K562 (cell line): ENCODE measurements at regions not wholly inside any gene's neighbourhood (a gene's known extent, or its start where the extent isn't known, plus 50 kb on each side); places are given as distances from the start of the nearest gene placed in this dataset.

Source experiments
- ARID2 ChIP-seq: fragments of 450-650 bp; IDR thresholded peaks from 2 replicates; pipeline ENCODE4 v1.6.1; 2017; ENCODE audit warnings: antibody characterized with exemption, mild to moderate bottlenecking
- BCL6 ChIP-seq: fragments of 250-450 bp; sonication (Bioruptor Pico); IDR thresholded peaks from 2 replicates; pipeline ENCODE4 v1.4.0; 2020
- CHD1 ChIP-seq: fragments of 200-600 bp; sonication (generic); IDR thresholded peaks from one replicate; pipeline ENCODE4 v1.6.1; 2012; ENCODE audit warnings: mild to moderate bottlenecking, moderate library complexity, low read length, inconsistent platforms
- ETV1 ChIP-seq: fragments of 450-650 bp; conservative IDR thresholded peaks from 2 replicates; pipeline ENCODE4 v1.6.1; 2016; ENCODE audit warnings: missing genetic modification characterization, control low read depth, low read depth, missing compliant biosample characterization
- EZH2 ChIP-seq: IDR thresholded peaks from 2 replicates; pipeline ENCODE4 v1.6.1; 2012; ENCODE audit warnings: low read depth, mild to moderate bottlenecking, inconsistent platforms, low read length, borderline replicate concordance
- FOXM1 ChIP-seq, 2 experiments: fragments of 450-650 bp in 1 of 2; sonication (generic) in 1 of 2; formaldehyde crosslinking in 1 of 2; IDR thresholded peaks; 2 replicates each; pipeline versions ENCODE4 v1.6.1 to v1.9.0; 2017 to 2022; ENCODE audit warnings: low read depth in 2 of 2, mild to moderate bottlenecking in 2 of 2, missing genetic modification reagents in 1 of 2, moderate library complexity in 1 of 2
- RFX5 ChIP-seq: IDR thresholded peaks from 2 replicates; pipeline ENCODE4 v1.6.1; 2011; ENCODE audit warnings: low read depth, mild to moderate bottlenecking, improper control_type of control experiment, low read length
- TF ChIP-seq, protein P1 (sequence below): IDR thresholded peaks from 2 replicates; pipeline ENCODE4 v1.6.1; 2016; ENCODE audit warnings: missing genetic modification characterization, missing compliant biosample characterization

DNA sequence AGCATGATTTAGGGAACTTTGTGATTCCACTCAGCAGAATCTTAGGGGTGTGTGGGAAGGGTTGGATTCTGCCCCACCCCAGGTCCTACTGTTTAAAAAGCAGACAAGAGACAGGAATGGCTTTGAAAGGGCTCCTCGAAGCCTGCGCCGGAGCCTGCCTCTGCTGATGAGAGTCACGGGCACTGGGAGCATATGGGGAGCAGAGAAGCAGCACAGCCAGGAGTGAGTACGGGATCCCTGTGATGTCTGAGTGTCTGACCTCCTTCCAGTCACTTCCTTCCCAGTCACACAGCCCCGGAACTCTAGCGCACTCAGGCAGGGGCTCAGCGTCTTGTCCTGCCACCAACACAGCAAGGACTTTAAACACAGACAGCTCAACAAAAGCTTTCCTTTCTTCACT, 514.9 kb upstream of the DPP6 start:
- TF ChIP-seq RFX5 (no peak), BCL6 (CRISPR knock-in tag) (no peak), EZH2 (no peak), FOXM1 (IDR thresholded peaks at IDR 0.05; ENCODE audit: low read depth) (no peak), FOXM1 (CRISPR knock-in tag; IDR thresholded peaks at IDR 0.05; ENCODE audit: low read depth) (no peak), ARID2 (no peak), CHD1 (no peak), ETV1 (tag) (no peak)
- TF ChIP-seq, protein P1, sequence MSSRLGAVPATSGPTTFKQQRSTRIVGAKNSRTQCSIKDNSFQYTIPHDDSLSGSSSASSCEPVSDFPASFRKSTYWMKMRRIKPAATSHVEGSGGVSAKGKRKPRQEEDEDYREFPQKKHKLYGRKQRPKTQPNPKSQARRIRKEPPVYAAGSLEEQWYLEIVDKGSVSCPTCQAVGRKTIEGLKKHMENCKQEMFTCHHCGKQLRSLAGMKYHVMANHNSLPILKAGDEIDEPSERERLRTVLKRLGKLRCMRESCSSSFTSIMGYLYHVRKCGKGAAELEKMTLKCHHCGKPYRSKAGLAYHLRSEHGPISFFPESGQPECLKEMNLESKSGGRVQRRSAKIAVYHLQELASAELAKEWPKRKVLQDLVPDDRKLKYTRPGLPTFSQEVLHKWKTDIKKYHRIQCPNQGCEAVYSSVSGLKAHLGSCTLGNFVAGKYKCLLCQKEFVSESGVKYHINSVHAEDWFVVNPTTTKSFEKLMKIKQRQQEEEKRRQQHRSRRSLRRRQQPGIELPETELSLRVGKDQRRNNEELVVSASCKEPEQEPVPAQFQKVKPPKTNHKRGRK (tag): no peak
